ENCODE measurements at regions not wholly inside any gene's neighbourhood (a gene's known extent, or its start where the extent isn't known, plus 50 kb on each side); places are given as distances from the start of the nearest gene placed in this dataset.
"Not testable (repeated sequence)": the region's sequence is repeated elsewhere in the genome, so short reads cannot be mapped to it uniquely, and the experiment has no call there.

- no peak for DNase-seq
Observed at GRCh38 chr16:55016515-55016914, 85.8 kb downstream of the IRX5 start.

GRCh38 chr16:55017321-55017720 is 86.7 kb downstream of the IRX5 start:
- DNase-seq = no peak

GRCh38 chr16:55018881-55019280 is 88.2 kb downstream of the IRX5 start:
- no peak for DNase-seq

- no peak for DNase-seq
Observed at GRCh38 chr16:55019419-55020131, 88.9 kb downstream of the IRX5 start.

GRCh38 chr16:55021595-55022475 is 91.2 kb downstream of the IRX5 start:
- DNase-seq = no peak

- DNase-seq = not testable (repeated sequence)
Observed at GRCh38 chr16:55027260-55027659, 96.6 kb downstream of the IRX5 start.

- no peak for DNase-seq
Observed at GRCh38 chr16:55029509-55029908, 98.8 kb downstream of the IRX5 start.

- no peak for DNase-seq
Observed at GRCh38 chr16:55030944-55031343, 100.3 kb downstream of the IRX5 start.

GRCh38 chr16:55031481-55031880 is 100.8 kb downstream of the IRX5 start:
- no peak for DNase-seq

GRCh38 chr16:55033225-55034156 is 102.8 kb downstream of the IRX5 start:
- no peak for DNase-seq

GRCh38 chr16:55035029-55035428 is 104.4 kb downstream of the IRX5 start:
- no peak for DNase-seq

GRCh38 chr16:55035956-55036355 is 105.3 kb downstream of the IRX5 start:
- DNase-seq = peak; percentile 46

GRCh38 chr16:55036371-55036821 is 105.7 kb downstream of the IRX5 start:
- DNase-seq = no peak

GRCh38 chr16:55037046-55037445 is 106.4 kb downstream of the IRX5 start:
- peak; percentile 29 for DNase-seq

GRCh38 chr16:55037966-55038365 is 107.3 kb downstream of the IRX5 start:
- DNase-seq = no peak

GRCh38 chr16:55039042-55039441 is 108.4 kb downstream of the IRX5 start:
- no peak for DNase-seq

GRCh38 chr16:55039511-55039910 is 108.8 kb downstream of the IRX5 start:
- no peak for DNase-seq

GRCh38 chr16:55039931-55040330 is 109.3 kb downstream of the IRX5 start:
- DNase-seq = no peak

- DNase-seq = no peak
Observed at GRCh38 chr16:55040366-55041086, 109.9 kb downstream of the IRX5 start.

- DNase-seq = no peak
Observed at GRCh38 chr16:55041540-55042234, 111.0 kb downstream of the IRX5 start.

Measured in renal pelvis (tissue), 1 donor.